Mesodermal cell (in vitro differentiated cells): ENCODE measurements at regions not wholly inside any gene's neighbourhood (a gene's known extent, or its start where the extent isn't known, plus 50 kb on each side); places are given as distances from the start of the nearest gene placed in this dataset.
"Not testable (repeated sequence)": the region's sequence is repeated elsewhere in the genome, so short reads cannot be mapped to it uniquely, and the experiment has no call there.

Source experiments
- H3K27ac ChIP-seq: 2 replicates; pipeline ENCODE4 v1.7.0; 2013; ENCODE audit warnings: mild to moderate bottlenecking, low read depth, low read length, moderate library complexity; ENCODE audit not compliant: severe bottlenecking
- H3K36me3 ChIP-seq: 2 replicates; pipeline ENCODE4 v1.7.1; 2013; ENCODE audit warnings: mild to moderate bottlenecking, low read length, moderate library complexity; ENCODE audit not compliant: control insufficient read depth, insufficient read depth
- H3K4me1 ChIP-seq: one replicate; pipeline ENCODE4 v1.7.1; 2013; ENCODE audit warnings: mild to moderate bottlenecking, low read length; ENCODE audit not compliant: insufficient read depth, control insufficient read depth, poor library complexity, severe bottlenecking
- H3K4me3 ChIP-seq: 2 replicates; pipeline ENCODE4 v1.7.0; 2013; ENCODE audit warnings: low read length, control low read depth, mild to moderate bottlenecking; ENCODE audit not compliant: insufficient read depth, poor library complexity, severe bottlenecking; ENCODE audit errors: extremely low read depth
- H3K9me3 ChIP-seq: 2 replicates; pipeline ENCODE4 v1.7.1; 2013; ENCODE audit warnings: mild to moderate bottlenecking, low read length, moderate library complexity; ENCODE audit not compliant: control insufficient read depth
- WGBS, 2 experiments: methylation state at CpG; one replicate each; pipeline ENCODE4 v1.1.5; 2013; ENCODE audit warnings: missing lambda C conversion rate in 2 of 2; ENCODE audit not compliant: insufficient coverage in 2 of 2; 5-methylcytosine and 5-hydroxymethylcytosine counted together

GRCh38 chr12:13391375-13391774 is 194.8 kb downstream of the EMP1 start:
- not testable (repeated sequence) for H3K9me3 ChIP-seq, H3K4me1 ChIP-seq, H3K36me3 ChIP-seq, H3K4me3 ChIP-seq, H3K27ac ChIP-seq
- no CpG with 5 or more reads among the region's 2 CpGs for WGBS, 2 experiments

- Histone ChIP-seq H3K27ac (no peak overlapping the region), H3K9me3 (no peaks in the 10 kb centered on the region), H3K36me3 (no peaks in the 10 kb centered on the region), H3K4me1 (no peaks in the 10 kb centered on the region), H3K4me3 (no peak overlapping the region)
- 81 to 83% methylated on average over 4 to 6 of the region's 7 CpGs for WGBS, 2 experiments
These were observed 194.4 kb downstream of the EMP1 start for GRCh38 chr12:13390918-13391317.

- 92 to 96% methylated on average over 6 to 9 of the region's 10 CpGs for WGBS, 2 experiments
- Histone ChIP-seq H3K27ac (no peak overlapping the region), H3K36me3 (no peaks in the 10 kb centered on the region), H3K9me3 (no peaks in the 10 kb centered on the region), H3K4me3 (no peak overlapping the region), H3K4me1 (no peaks in the 10 kb centered on the region)
These were observed 193.9 kb downstream of the EMP1 start for GRCh38 chr12:13390381-13390861.

GRCh38 chr12:13387101-13387500 is 190.6 kb downstream of the EMP1 start:
- 86 to 95% methylated on average over 2 to 3 of the region's 6 CpGs for WGBS, 2 experiments
- Histone ChIP-seq H3K36me3 (no peaks in the 10 kb centered on the region), H3K4me3 (no peak overlapping the region), H3K27ac (no peak overlapping the region), H3K4me1 (no peaks in the 10 kb centered on the region), H3K9me3 (no peaks in the 10 kb centered on the region)

- H3K4me1 ChIP-seq = no peaks in the 10 kb centered on the region
- H3K9me3 ChIP-seq = no peaks in the 10 kb centered on the region
- no peaks in the 10 kb centered on the region for H3K36me3 ChIP-seq
- no peak overlapping the region for H3K27ac ChIP-seq
- H3K4me3 ChIP-seq = no peak overlapping the region
- 70 to 100% methylated on average over 1 to 2 of the region's 3 CpGs for WGBS, 2 experiments
These were observed 190.0 kb downstream of the EMP1 start for GRCh38 chr12:13386323-13387039.

- 58 to 100% methylated on average over 2 of the region's 3 CpGs for WGBS, 2 experiments
These were observed 186.9 kb downstream of the EMP1 start for GRCh38 chr12:13383379-13383778.

GRCh38 chr12:13380297-13380696 is 183.8 kb downstream of the EMP1 start:
- WGBS, 2 experiments = 88 to 89% methylated on average over 3 of the region's 3 CpGs

More at GRCh38 chr12:13383379-13383778, 186.9 kb downstream of the EMP1 start:
- no peaks in the 10 kb centered on the region for H3K4me1 ChIP-seq
- H3K36me3 ChIP-seq = no peaks in the 10 kb centered on the region
- no peaks in the 10 kb centered on the region for H3K9me3 ChIP-seq
- no peak overlapping the region for H3K4me3 ChIP-seq
- H3K27ac ChIP-seq = no peak overlapping the region

GRCh38 chr12:13379531-13380188 is 183.1 kb downstream of the EMP1 start:
- Histone ChIP-seq H3K36me3 (no peaks in the 10 kb centered on the region), H3K4me1 (no peaks in the 10 kb centered on the region), H3K4me3 (no peak overlapping the region), H3K27ac (no peak overlapping the region), H3K9me3 (peaks cover 7% of the 10 kb centered on the region)
- WGBS, 2 experiments = 58 to 77% methylated on average over 2 of the region's 3 CpGs

More at GRCh38 chr12:13380297-13380696, 183.8 kb downstream of the EMP1 start:
- no peaks in the 10 kb centered on the region for H3K36me3 ChIP-seq
- peaks cover 7% of the 10 kb centered on the region for H3K9me3 ChIP-seq
- no peaks in the 10 kb centered on the region for H3K4me1 ChIP-seq
- H3K4me3 ChIP-seq = no peak overlapping the region
- no peak overlapping the region for H3K27ac ChIP-seq

- Histone ChIP-seq H3K27ac (no peak overlapping the region), H3K9me3 (peaks cover 7% of the 10 kb centered on the region), H3K36me3 (no peaks in the 10 kb centered on the region), H3K4me3 (no peak overlapping the region), H3K4me1 (no peaks in the 10 kb centered on the region)
- WGBS, 2 experiments = 83% methylated on average over 1 of the region's 1 CpG; no CpG with 5 or more reads in 1 of the 2 experiments
These were observed 181.2 kb downstream of the EMP1 start for GRCh38 chr12:13377698-13378097.

GRCh38 chr12:13376610-13377373 is 180.3 kb downstream of the EMP1 start:
- H3K4me1 ChIP-seq = no peaks in the 10 kb centered on the region
- H3K27ac ChIP-seq = no peak overlapping the region
- H3K9me3 ChIP-seq = peaks cover 7% of the 10 kb centered on the region
- 92 to 94% methylated on average over 6 to 7 of the region's 7 CpGs for WGBS, 2 experiments
- no peaks in the 10 kb centered on the region for H3K36me3 ChIP-seq
- no peak overlapping the region for H3K4me3 ChIP-seq
